ENCODE measurements at regions not wholly inside any gene's neighbourhood (a gene's known extent, or its start where the extent isn't known, plus 50 kb on each side); places are given as distances from the start of the nearest gene placed in this dataset.
"Not testable (repeated sequence)": the region's sequence is repeated elsewhere in the genome, so short reads cannot be mapped to it uniquely, and the experiment has no call there.

DNA sequence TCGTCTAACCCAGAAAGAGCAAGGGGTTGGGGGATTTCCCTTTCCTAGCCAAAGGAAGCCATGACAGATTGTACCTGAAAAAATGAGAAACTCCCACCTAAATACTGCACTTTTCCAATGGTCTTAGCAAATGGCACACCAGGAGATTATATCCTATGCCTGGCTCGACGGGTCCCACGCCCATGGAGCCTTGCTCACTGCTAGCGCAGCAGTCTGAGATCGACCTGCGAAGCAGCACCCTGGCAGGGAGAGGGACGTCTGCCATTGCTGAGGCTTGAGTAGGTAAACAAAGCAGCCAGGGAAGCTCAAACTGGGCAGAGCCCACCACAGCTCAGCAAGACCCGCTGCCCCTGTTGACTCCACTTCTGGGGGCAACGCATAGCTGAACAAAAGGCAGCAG is 89.9 kb downstream of the MTERF1 start:
- not testable (repeated sequence) for H3K27ac ChIP-seq (replicated peaks; ENCODE audit: low read length); H3K9ac ChIP-seq (ENCODE audit: low read depth, low read length, poor library complexity); H3K79me1 ChIP-seq (ENCODE audit: low read depth, low read length); DNase-seq (ENCODE audit: low spot score); H3K36me3 ChIP-seq (replicated peaks in 1 of 2; ENCODE audit: control insufficient read depth in 2 of 2, insufficient read depth in 2 of 2, low read length in 2 of 2); H3K4me1 ChIP-seq (ENCODE audit: control insufficient read depth in 2 of 2, insufficient read depth in 1 of 2, low read depth in 1 of 2, low read length in 2 of 2); H2BK120ac ChIP-seq (ENCODE audit: low read depth, low read length); H3K27me3 ChIP-seq (ENCODE audit: control insufficient read depth in 3 of 3, insufficient read depth in 3 of 3, low read depth in 1 of 3, low read length in 3 of 3); H2BK12ac ChIP-seq (ENCODE audit: low read length); H2AK5ac ChIP-seq (ENCODE audit: low read depth, low read length); H3K4me2 ChIP-seq (ENCODE audit: insufficient read depth, low read length, poor library complexity, severe bottlenecking); H2BK15ac ChIP-seq (ENCODE audit: low read length); H3K4ac ChIP-seq (ENCODE audit: low read length); H4K91ac ChIP-seq (ENCODE audit: low read depth, low read length, poor library complexity); H3K14ac ChIP-seq (ENCODE audit: low read length); H3K18ac ChIP-seq (ENCODE audit: low read length); H2BK5ac ChIP-seq (ENCODE audit: low read length); H4K8ac ChIP-seq (ENCODE audit: low read depth, low read length); H3K4me3 ChIP-seq (ENCODE audit: low read length in 2 of 2); H2AFZ ChIP-seq (ENCODE audit: low read length); H3K23ac ChIP-seq (ENCODE audit: low read depth, low read length, poor library complexity)
- WGBS, 2 donors (ENCODE audit: extremely low coverage in 2 of 2, insufficient read length in 2 of 2, insufficient replicate concordance in 1 of 2) = no CpG with 5 or more reads among the region's 10 CpGs
- H3K9me3 ChIP-seq (replicated peaks in 1 of 2; ENCODE audit: control insufficient read depth in 2 of 2, insufficient read depth in 1 of 2, low read depth in 1 of 2, low read length in 2 of 2) = peaks cover 0 to 12% of the 10 kb centered on the region in 2 donors

GRCh38 chr7:91796122-91796521 is 84.4 kb downstream of the MTERF1 start:
- H3K9ac ChIP-seq (ENCODE audit: low read depth, low read length, poor library complexity) = no peak overlapping the region
- H2AFZ ChIP-seq (ENCODE audit: low read length) = no peak overlapping the region
- H3K4me3 ChIP-seq (ENCODE audit: low read length in 2 of 2) = no peak overlapping the region
- WGBS, 2 donors (ENCODE audit: extremely low coverage in 2 of 2, insufficient read length in 2 of 2, insufficient replicate concordance in 1 of 2) = no CpG with 5 or more reads among the region's 3 CpGs
- no peak overlapping the region for H4K91ac ChIP-seq (ENCODE audit: low read depth, low read length, poor library complexity)
- H2BK120ac ChIP-seq (ENCODE audit: low read depth, low read length) = no peak overlapping the region
- DNase-seq (ENCODE audit: low spot score) = no peak
- no peaks in the 10 kb centered on the region for H3K36me3 ChIP-seq (replicated peaks in 1 of 2; ENCODE audit: control insufficient read depth in 2 of 2, insufficient read depth in 2 of 2, low read length in 2 of 2)
- no peaks in the 10 kb centered on the region for H3K4me1 ChIP-seq (ENCODE audit: control insufficient read depth in 2 of 2, insufficient read depth in 1 of 2, low read depth in 1 of 2, low read length in 2 of 2)
- H3K79me1 ChIP-seq (ENCODE audit: low read depth, low read length) = no peaks in the 10 kb centered on the region
- no peak overlapping the region for H3K4me2 ChIP-seq (ENCODE audit: insufficient read depth, low read length, poor library complexity, severe bottlenecking)
- H3K18ac ChIP-seq (ENCODE audit: low read length) = no peak overlapping the region
- no peak overlapping the region for H2BK15ac ChIP-seq (ENCODE audit: low read length)
- H3K9me3 ChIP-seq (replicated peaks in 1 of 2; ENCODE audit: control insufficient read depth in 2 of 2, insufficient read depth in 1 of 2, low read depth in 1 of 2, low read length in 2 of 2) = peaks cover 0 to 8% of the 10 kb centered on the region in 2 donors
- H2BK5ac ChIP-seq (ENCODE audit: low read length) = no peak overlapping the region
- H3K27me3 ChIP-seq (ENCODE audit: control insufficient read depth in 3 of 3, insufficient read depth in 3 of 3, low read depth in 1 of 3, low read length in 3 of 3) = no peaks in the 10 kb centered on the region
- H3K23ac ChIP-seq (ENCODE audit: low read depth, low read length, poor library complexity) = no peak overlapping the region
- no peak overlapping the region for H4K8ac ChIP-seq (ENCODE audit: low read depth, low read length)
- no peak overlapping the region for H2AK5ac ChIP-seq (ENCODE audit: low read depth, low read length)
- H3K14ac ChIP-seq (ENCODE audit: low read length) = no peak overlapping the region
- no peak overlapping the region for H3K4ac ChIP-seq (ENCODE audit: low read length)
- no peak overlapping the region for H3K27ac ChIP-seq (replicated peaks; ENCODE audit: low read length)
- no peak overlapping the region for H2BK12ac ChIP-seq (ENCODE audit: low read length)

DNA sequence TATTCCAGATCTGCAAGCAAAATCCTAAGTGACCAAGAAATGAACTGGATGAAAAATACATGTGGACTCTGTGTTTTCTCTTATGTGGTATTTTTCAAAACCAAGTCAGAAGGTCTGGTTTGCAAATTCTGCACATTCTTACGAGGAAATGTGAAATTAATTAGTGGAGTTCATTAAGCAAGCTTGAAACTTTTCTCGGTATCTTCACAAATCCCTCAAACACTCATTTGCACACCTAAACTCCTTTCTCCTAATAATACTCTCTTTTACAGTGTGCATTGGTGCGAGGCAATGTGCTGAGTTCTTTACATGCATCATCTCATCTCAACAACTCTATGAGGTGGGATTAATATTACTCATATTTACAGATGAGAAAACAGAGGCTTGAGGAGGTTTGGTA is 82.1 kb downstream of the MTERF1 start:
- Histone ChIP-seq H3K14ac (ENCODE audit: low read length) (no peak overlapping the region), H2BK15ac (ENCODE audit: low read length) (no peak overlapping the region), H2AK5ac (ENCODE audit: low read depth, low read length) (no peak overlapping the region), H3K4ac (ENCODE audit: low read length) (no peak overlapping the region), H3K27me3 (ENCODE audit: control insufficient read depth in 3 of 3, insufficient read depth in 3 of 3, low read depth in 1 of 3, low read length in 3 of 3) (no peaks in the 10 kb centered on the region), H4K8ac (ENCODE audit: low read depth, low read length) (no peak overlapping the region), H2BK5ac (ENCODE audit: low read length) (no peak overlapping the region), H2BK12ac (ENCODE audit: low read length) (no peak overlapping the region), H3K27ac (replicated peaks; ENCODE audit: low read length) (no peak overlapping the region), H2BK120ac (ENCODE audit: low read depth, low read length) (no peak overlapping the region), H3K9me3 (replicated peaks in 1 of 2; ENCODE audit: control insufficient read depth in 2 of 2, insufficient read depth in 1 of 2, low read depth in 1 of 2, low read length in 2 of 2) (peaks cover 0 to 9% of the 10 kb centered on the region in 2 donors), H3K4me3 (ENCODE audit: low read length in 2 of 2) (no peak overlapping the region), H3K23ac (ENCODE audit: low read depth, low read length, poor library complexity) (no peak overlapping the region), H2AFZ (ENCODE audit: low read length) (no peak overlapping the region), H3K79me1 (ENCODE audit: low read depth, low read length) (no peaks in the 10 kb centered on the region), H3K36me3 (replicated peaks in 1 of 2; ENCODE audit: control insufficient read depth in 2 of 2, insufficient read depth in 2 of 2, low read length in 2 of 2) (no peaks in the 10 kb centered on the region), H3K4me2 (ENCODE audit: insufficient read depth, low read length, poor library complexity, severe bottlenecking) (no peak overlapping the region), H3K18ac (ENCODE audit: low read length) (no peak overlapping the region), H4K91ac (ENCODE audit: low read depth, low read length, poor library complexity) (no peak overlapping the region), H3K9ac (ENCODE audit: low read depth, low read length, poor library complexity) (no peak overlapping the region), H3K4me1 (ENCODE audit: control insufficient read depth in 2 of 2, insufficient read depth in 1 of 2, low read depth in 1 of 2, low read length in 2 of 2) (no peaks in the 10 kb centered on the region)
- WGBS, 2 donors (ENCODE audit: extremely low coverage in 2 of 2, insufficient read length in 2 of 2, insufficient replicate concordance in 1 of 2) = no CpG with 5 or more reads among the region's 3 CpGs
- DNase-seq (ENCODE audit: low spot score) = no peak

DNA sequence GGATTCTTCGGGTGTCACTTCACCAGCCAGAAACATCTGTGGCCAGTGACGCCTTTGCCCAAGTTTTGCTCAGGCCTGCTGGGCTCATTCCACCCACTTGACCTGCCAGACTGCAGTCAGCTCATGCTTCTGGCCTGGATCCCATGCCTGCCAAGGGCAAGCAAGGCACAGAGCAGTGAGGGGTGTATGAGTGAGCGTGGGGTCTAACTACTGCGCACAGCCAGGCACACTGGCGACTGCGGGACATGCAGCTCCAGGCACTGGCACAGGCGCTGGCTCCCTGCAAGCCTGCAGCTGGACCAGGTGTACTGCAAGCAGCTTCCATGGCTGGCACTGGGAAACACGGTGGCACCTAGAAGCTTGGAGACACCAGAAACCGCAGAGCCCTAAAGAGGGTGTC is 80.1 kb downstream of the MTERF1 start:
- Histone ChIP-seq H4K8ac (ENCODE audit: low read depth, low read length) (no peak overlapping the region), H3K27ac (replicated peaks; ENCODE audit: low read length) (no peak overlapping the region), H2BK12ac (ENCODE audit: low read length) (no peak overlapping the region), H3K4ac (ENCODE audit: low read length) (no peak overlapping the region), H3K4me3 (ENCODE audit: low read length in 2 of 2) (peak overlapping the region in 1 of 2 donors; percentile 59), H2AK5ac (ENCODE audit: low read depth, low read length) (no peak overlapping the region), H2AFZ (ENCODE audit: low read length) (no peak overlapping the region), H3K18ac (ENCODE audit: low read length) (no peak overlapping the region), H2BK120ac (ENCODE audit: low read depth, low read length) (no peak overlapping the region), H3K27me3 (ENCODE audit: control insufficient read depth in 3 of 3, insufficient read depth in 3 of 3, low read depth in 1 of 3, low read length in 3 of 3) (no peaks in the 10 kb centered on the region), H3K4me1 (ENCODE audit: control insufficient read depth in 2 of 2, insufficient read depth in 1 of 2, low read depth in 1 of 2, low read length in 2 of 2) (no peaks in the 10 kb centered on the region), H3K4me2 (ENCODE audit: insufficient read depth, low read length, poor library complexity, severe bottlenecking) (no peak overlapping the region), H3K9ac (ENCODE audit: low read depth, low read length, poor library complexity) (no peak overlapping the region), H3K9me3 (replicated peaks in 1 of 2; ENCODE audit: control insufficient read depth in 2 of 2, insufficient read depth in 1 of 2, low read depth in 1 of 2, low read length in 2 of 2) (peaks cover 0 to 9% of the 10 kb centered on the region in 2 donors), H4K91ac (ENCODE audit: low read depth, low read length, poor library complexity) (no peak overlapping the region), H3K36me3 (replicated peaks in 1 of 2; ENCODE audit: control insufficient read depth in 2 of 2, insufficient read depth in 2 of 2, low read length in 2 of 2) (no peaks in the 10 kb centered on the region), H2BK15ac (ENCODE audit: low read length) (no peak overlapping the region), H2BK5ac (ENCODE audit: low read length) (no peak overlapping the region), H3K14ac (ENCODE audit: low read length) (no peak overlapping the region), H3K79me1 (ENCODE audit: low read depth, low read length) (no peaks in the 10 kb centered on the region), H3K23ac (ENCODE audit: low read depth, low read length, poor library complexity) (no peak overlapping the region)
- no peak for DNase-seq (ENCODE audit: low spot score)
- no CpG with 5 or more reads among the region's 9 CpGs for WGBS, 2 donors (ENCODE audit: extremely low coverage in 2 of 2, insufficient read length in 2 of 2, insufficient replicate concordance in 1 of 2)
